ENCODE measurements at regions not wholly inside any gene's neighbourhood (a gene's known extent, or its start where the extent isn't known, plus 50 kb on each side); places are given as distances from the start of the nearest gene placed in this dataset.

DNA sequence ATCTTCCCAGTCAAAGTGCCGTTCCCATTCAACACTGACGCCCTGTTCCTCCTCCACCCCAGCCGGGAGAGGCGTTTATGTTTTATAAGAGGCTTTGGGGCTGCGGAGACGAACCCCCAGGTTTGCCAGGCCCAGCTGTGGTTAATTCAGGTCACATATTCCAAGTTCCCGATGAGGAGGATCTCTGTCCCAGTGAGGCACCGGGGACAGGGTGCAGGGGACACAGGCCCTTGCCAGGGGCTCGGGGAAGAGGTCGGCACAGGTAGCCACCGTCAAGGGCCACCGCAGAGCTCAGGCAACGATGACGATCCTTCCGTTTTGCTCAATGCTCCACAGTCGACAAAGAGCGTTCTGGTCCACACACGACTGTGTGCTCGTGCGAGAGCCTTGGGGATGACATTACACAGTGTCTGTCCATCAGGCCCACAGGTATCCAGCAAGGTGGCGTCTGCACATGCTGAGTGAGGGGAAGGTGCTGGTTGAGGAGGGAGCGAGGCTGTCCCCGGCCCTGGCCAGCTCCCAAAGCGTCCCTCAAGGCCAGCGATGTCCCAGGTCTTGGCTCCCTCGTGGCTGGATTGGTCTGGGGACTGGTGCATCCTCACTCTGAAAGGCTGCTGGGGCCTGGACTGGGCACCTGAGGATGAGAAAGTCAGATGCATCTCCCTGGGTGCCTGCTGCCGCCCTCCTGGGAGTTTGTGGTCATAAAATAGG lies 189.2 kb upstream of the C14orf180 start:
- Mint-ChIP-seq H3K4me1 (peaks cover 20% of the 10 kb centered on the region), H3K4me3 (no peak overlapping the region)
- no peak for DNase-seq

DNA sequence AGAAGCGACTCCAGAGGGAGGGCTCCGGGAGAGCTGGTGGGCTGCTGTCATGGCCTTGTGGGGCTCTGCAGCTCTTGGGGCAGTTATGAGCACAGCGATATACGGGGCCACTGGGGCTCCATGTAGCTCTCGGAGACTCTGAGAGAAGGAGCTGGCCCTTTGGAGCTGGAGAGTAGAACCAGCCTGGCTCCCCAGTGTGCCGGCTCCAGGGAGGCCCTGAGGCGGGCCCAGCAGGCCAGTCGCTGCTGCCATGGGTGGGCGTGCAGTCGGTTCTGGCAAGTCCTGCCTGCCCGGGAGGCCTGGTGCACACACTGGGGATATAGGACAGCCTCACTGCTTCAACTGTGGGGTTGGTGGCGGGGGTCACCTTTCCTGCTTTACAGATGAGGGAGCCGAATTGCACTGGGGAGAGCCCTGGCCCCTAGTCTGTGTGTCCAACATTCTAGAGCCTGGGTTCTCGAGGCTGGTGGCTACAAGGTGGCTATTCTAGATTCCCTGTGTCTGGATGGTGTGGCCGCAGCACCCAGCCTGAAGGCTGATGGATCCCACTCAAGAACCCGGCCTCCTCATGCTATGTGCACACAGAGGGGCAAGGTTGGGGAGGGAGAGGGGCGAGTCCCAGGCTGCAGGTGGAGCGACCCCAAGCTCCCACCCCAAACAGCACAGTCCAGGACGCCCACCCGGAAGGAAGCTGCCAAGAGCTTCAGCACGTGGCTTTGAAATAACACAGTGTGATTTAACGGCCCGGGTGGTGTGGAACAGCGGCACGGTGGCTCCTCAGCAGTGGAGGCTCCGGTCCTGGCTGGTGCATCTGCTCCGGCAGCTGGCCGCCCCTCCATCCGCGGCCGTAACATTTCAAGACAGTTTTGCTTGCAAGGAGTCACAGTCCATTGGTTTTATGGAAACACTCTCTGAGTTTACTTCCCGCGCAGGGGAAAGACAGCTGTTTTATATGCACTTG lies 188.3 kb upstream of the C14orf180 start:
- no peak overlapping the region for H3K9ac ChIP-seq (ENCODE audit: insufficient read depth, low read length, poor library complexity, severe bottlenecking)
- Mint-ChIP-seq H3K27me3 (ENCODE audit: low read depth in 3 of 3) (peaks cover 19 to 31% (median 24%) of the 10 kb centered on the region in 3 donors), H3K4me1 (peaks cover 20% of the 10 kb centered on the region), H3K27ac (no peak overlapping the region), H3K36me3 (no peaks in the 10 kb centered on the region), H3K9me3 (peaks cover 0 to 4% (median 0%) of the 10 kb centered on the region in 7 donors), H3K4me3 (no peak overlapping the region)
- H3K36me3 ChIP-seq (replicated peaks in 1 of 2; ENCODE audit: control insufficient read depth in 1 of 2, insufficient read depth in 2 of 2, low read length in 2 of 2), result no peaks in the 10 kb centered on the region
- no peaks in the 10 kb centered on the region for H4K20me1 ChIP-seq (ENCODE audit: insufficient read depth, low read length)
- H3K9me3 ChIP-seq (replicated peaks in 1 of 2; ENCODE audit: control insufficient read depth in 1 of 2, insufficient read depth in 1 of 2, low read length in 2 of 2), result peaks cover 0 to under 1% of the 10 kb centered on the region in 2 donors
- no peaks in the 10 kb centered on the region for H3K27me3 ChIP-seq (ENCODE audit: control insufficient read depth in 2 of 2, insufficient read depth in 2 of 2, low read length in 2 of 2)
- no peak for DNase-seq
- H3K27ac ChIP-seq (ENCODE audit: low read depth in 1 of 2, low read length in 2 of 2), result no peak overlapping the region
- WGBS (ENCODE audit: insufficient coverage), result 73% methylated on average over 29 of the region's 33 CpGs
- no peak overlapping the region for H3K4me2 ChIP-seq (replicated peaks; ENCODE audit: extremely low read depth, low read length, poor library complexity, severe bottlenecking)
- no peak overlapping the region for H2AFZ ChIP-seq (ENCODE audit: insufficient read depth, low read depth, low read length, poor library complexity, severe bottlenecking)
- intact Hi-C loops (cut with micrococcal nuclease), result no loop called here
- H3K4me3 ChIP-seq (replicated peaks in 1 of 3; ENCODE audit: low read depth in 2 of 3, low read length in 3 of 3), result no peak overlapping the region
- H3K4me1 ChIP-seq (ENCODE audit: control insufficient read depth in 1 of 2, insufficient read depth in 2 of 2, low read length in 2 of 2), result peaks cover 7 to 13% of the 10 kb centered on the region in 2 donors
- no peaks in the 10 kb centered on the region for H3K79me2 ChIP-seq (ENCODE audit: insufficient read depth, low read length)
- TF ChIP-seq, protein P1, sequence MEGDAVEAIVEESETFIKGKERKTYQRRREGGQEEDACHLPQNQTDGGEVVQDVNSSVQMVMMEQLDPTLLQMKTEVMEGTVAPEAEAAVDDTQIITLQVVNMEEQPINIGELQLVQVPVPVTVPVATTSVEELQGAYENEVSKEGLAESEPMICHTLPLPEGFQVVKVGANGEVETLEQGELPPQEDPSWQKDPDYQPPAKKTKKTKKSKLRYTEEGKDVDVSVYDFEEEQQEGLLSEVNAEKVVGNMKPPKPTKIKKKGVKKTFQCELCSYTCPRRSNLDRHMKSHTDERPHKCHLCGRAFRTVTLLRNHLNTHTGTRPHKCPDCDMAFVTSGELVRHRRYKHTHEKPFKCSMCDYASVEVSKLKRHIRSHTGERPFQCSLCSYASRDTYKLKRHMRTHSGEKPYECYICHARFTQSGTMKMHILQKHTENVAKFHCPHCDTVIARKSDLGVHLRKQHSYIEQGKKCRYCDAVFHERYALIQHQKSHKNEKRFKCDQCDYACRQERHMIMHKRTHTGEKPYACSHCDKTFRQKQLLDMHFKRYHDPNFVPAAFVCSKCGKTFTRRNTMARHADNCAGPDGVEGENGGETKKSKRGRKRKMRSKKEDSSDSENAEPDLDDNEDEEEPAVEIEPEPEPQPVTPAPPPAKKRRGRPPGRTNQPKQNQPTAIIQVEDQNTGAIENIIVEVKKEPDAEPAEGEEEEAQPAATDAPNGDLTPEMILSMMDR (IDR thresholded peaks at IDR 0.05), result no peak

More for the DNA sequence above, 189.2 kb upstream of the C14orf180 start:
- peaks cover 7 to 13% of the 10 kb centered on the region in 2 donors for H3K4me1 ChIP-seq (ENCODE audit: control insufficient read depth in 1 of 2, insufficient read depth in 2 of 2, low read length in 2 of 2)
- H3K9me3 ChIP-seq (replicated peaks in 1 of 2; ENCODE audit: control insufficient read depth in 1 of 2, insufficient read depth in 1 of 2, low read length in 2 of 2), result no peaks in the 10 kb centered on the region
- H3K79me2 ChIP-seq (ENCODE audit: insufficient read depth, low read length), result no peaks in the 10 kb centered on the region
- no peaks in the 10 kb centered on the region for H4K20me1 ChIP-seq (ENCODE audit: insufficient read depth, low read length)
- TF ChIP-seq, protein P1 (IDR thresholded peaks at IDR 0.05), result no peak
- H3K9me3 Mint-ChIP-seq, result no peaks in the 10 kb centered on the region
- no peaks in the 10 kb centered on the region for H3K36me3 Mint-ChIP-seq
- H3K27me3 ChIP-seq (ENCODE audit: control insufficient read depth in 2 of 2, insufficient read depth in 2 of 2, low read length in 2 of 2), result no peaks in the 10 kb centered on the region
- H3K27me3 Mint-ChIP-seq (ENCODE audit: low read depth in 3 of 3), result peaks cover 18 to 28% (median 19%) of the 10 kb centered on the region in 3 donors
- H3K4me2 ChIP-seq (replicated peaks; ENCODE audit: extremely low read depth, low read length, poor library complexity, severe bottlenecking), result no peak overlapping the region
- intact Hi-C loops (cut with micrococcal nuclease), result no loop called here
- H2AFZ ChIP-seq (ENCODE audit: insufficient read depth, low read depth, low read length, poor library complexity, severe bottlenecking), result no peak overlapping the region
- H3K27ac Mint-ChIP-seq, result no peak overlapping the region
- no peak overlapping the region for H3K9ac ChIP-seq (ENCODE audit: insufficient read depth, low read length, poor library complexity, severe bottlenecking)
- 97% methylated on average over 24 of the region's 27 CpGs for WGBS (ENCODE audit: insufficient coverage)
- no peaks in the 10 kb centered on the region for H3K36me3 ChIP-seq (replicated peaks in 1 of 2; ENCODE audit: control insufficient read depth in 1 of 2, insufficient read depth in 2 of 2, low read length in 2 of 2)
- no peak overlapping the region for H3K4me3 ChIP-seq (replicated peaks in 1 of 3; ENCODE audit: low read depth in 2 of 3, low read length in 3 of 3)
- H3K27ac ChIP-seq (ENCODE audit: low read depth in 1 of 2, low read length in 2 of 2), result no peak overlapping the region

All from CD14-positive monocyte (primary cell).